Heart left ventricle (tissue), 16 donors: ENCODE measurements at regions not wholly inside any gene's neighbourhood (a gene's known extent, or its start where the extent isn't known, plus 50 kb on each side); places are given as distances from the start of the nearest gene placed in this dataset.

Source experiments
- ATAC-seq, 4 donors: fragments of 200-7000 bp; cut with Tn5 transposase; one replicate each; pipeline ENCODE4 v1.9.1; 2020 to 2022; ENCODE audit warnings: moderate library complexity in 4 of 4, mild to moderate bottlenecking in 3 of 4, moderate number of reproducible peaks in 1 of 4
- DNase-seq, 5 donors: peaks; one replicate each; pipeline ENCODE4 v3.0.0-alpha.2; 2020
- H3K27ac ChIP-seq, 12 donors: fragments of 200-600 bp; sonication (generic) in 4 of 12; one replicate each; pipeline versions ENCODE4 v1.5.0 to v1.8.0; 2016 to 2022; ENCODE audit warnings: mild to moderate bottlenecking in 2 of 12
- H3K27me3 ChIP-seq, 9 donors: fragments of 200-600 bp; sonication (generic) in 2 of 9; one replicate each; pipeline versions ENCODE4 v1.5.1 to v1.8.0; 2016 to 2022; ENCODE audit warnings: mild to moderate bottlenecking in 3 of 9
- H3K36me3 ChIP-seq, 9 donors: fragments of 200-600 bp; sonication (generic) in 2 of 9; one replicate each; pipeline versions ENCODE4 v1.5.0 to v1.8.0; 2018 to 2022; ENCODE audit warnings: mild to moderate bottlenecking in 2 of 9
- H3K4me1 ChIP-seq, 12 donors: fragments of 200-600 bp; sonication (generic) in 4 of 12; one replicate each; pipeline versions ENCODE4 v1.5.0 to v1.8.0; 2016 to 2022; ENCODE audit warnings: mild to moderate bottlenecking in 3 of 12
- H3K4me3 ChIP-seq, 12 donors: fragments of 200-600 bp; sonication (generic) in 4 of 12; one replicate each; pipeline versions ENCODE4 v1.5.0 to v1.8.0; 2017 to 2022; ENCODE audit warnings: mild to moderate bottlenecking in 9 of 12, moderate library complexity in 4 of 12
- H3K9me3 ChIP-seq, 12 donors: fragments of 200-600 bp; sonication (generic) in 4 of 12; one replicate each; pipeline versions ENCODE4 v1.5.0 to v1.8.0; 2016 to 2022; ENCODE audit warnings: mild to moderate bottlenecking in 1 of 12
- POLR2A ChIP-seq, 2 donors: fragments of 450-650 bp; IDR thresholded peaks; one replicate each; pipeline ENCODE4 v1.6.1; 2017; ENCODE audit warnings: antibody characterized with exemption in 2 of 2, mild to moderate bottlenecking in 2 of 2, moderate library complexity in 2 of 2
- WGBS, 4 donors: extraction: QIAGEN DNeasy Blood & Tissue Kit in 2 of 4; methylation state at CpG; one replicate each; pipeline versions ENCODE4 v1.1.5 to v1.1.7; 2013 to 2018; 5-methylcytosine and 5-hydroxymethylcytosine counted together
- intact Hi-C, 10 donors: fragments of 100-400 bp; cut with DNase I; formaldehyde crosslinking; loops; one replicate each; pipeline versions ENCODE4 v1.11.1 to v1.14.2; 2022
- TF ChIP-seq, protein P1 (sequence below), 12 donors: fragments of 200-600 bp; sonication (generic) in 4 of 12; IDR thresholded peaks; one replicate each; pipeline versions ENCODE4 v1.5.0 to v1.8.0; 2018 to 2022; ENCODE audit warnings: antibody characterized with exemption in 12 of 12, mild to moderate bottlenecking in 5 of 12
- donor health status: ischemic (EF 13 %, LVEDD 7.1; RV severe dilation, severe dysfunction).
- donor health status: healthy with polysubstance abuse.
- donor health status: DM: no; HTN: yes; CAD: no.
- donor health status: DM: no; HTN: no; CAD: no.
- donor health status: ischemic (EF 25% LVEDD 6.9; RV normal size, moderate dysfunction).
- donor health status: ischemic (EF 25% LVEDD 5.7; RV mildly dilated, moderate dysfunction).
- donor health status: healthy.
- donor health status: DM: yes; HTN: yes; CAD: no.
- donor health status: ischemic (EF 35%, LVEDD 5.7; RV mildly dilated, moderate dysfunction).
- donor health status: nonischemic (EF 11% LVEDD 7.7; RV severe dilation, severe dysfunction).
- donor health status: DM: yes; HTN: yes; CAD: no.
- donor health status: PGD.
- donor health status: ischemic (EF 29% LVEDD 5.4; RV normal size, mild dysfunction).
- donor health status: nonischemic (EF 23%, LVEDD 6.1; RV moderate dilation, normal function).

GRCh38 chr18:54503131-54503894, 87.7 kb upstream of the DYNAP start:
- no peaks in the 10 kb centered on the region for H3K4me1 ChIP-seq
- no peaks in the 10 kb centered on the region for H3K36me3 ChIP-seq
- no peak overlapping the region for H3K27ac ChIP-seq
- no peaks in the 10 kb centered on the region for H3K9me3 ChIP-seq
- no peak for ATAC-seq
- H3K4me3 ChIP-seq: no peak overlapping the region
- no peak for DNase-seq
- TF ChIP-seq, protein P1, sequence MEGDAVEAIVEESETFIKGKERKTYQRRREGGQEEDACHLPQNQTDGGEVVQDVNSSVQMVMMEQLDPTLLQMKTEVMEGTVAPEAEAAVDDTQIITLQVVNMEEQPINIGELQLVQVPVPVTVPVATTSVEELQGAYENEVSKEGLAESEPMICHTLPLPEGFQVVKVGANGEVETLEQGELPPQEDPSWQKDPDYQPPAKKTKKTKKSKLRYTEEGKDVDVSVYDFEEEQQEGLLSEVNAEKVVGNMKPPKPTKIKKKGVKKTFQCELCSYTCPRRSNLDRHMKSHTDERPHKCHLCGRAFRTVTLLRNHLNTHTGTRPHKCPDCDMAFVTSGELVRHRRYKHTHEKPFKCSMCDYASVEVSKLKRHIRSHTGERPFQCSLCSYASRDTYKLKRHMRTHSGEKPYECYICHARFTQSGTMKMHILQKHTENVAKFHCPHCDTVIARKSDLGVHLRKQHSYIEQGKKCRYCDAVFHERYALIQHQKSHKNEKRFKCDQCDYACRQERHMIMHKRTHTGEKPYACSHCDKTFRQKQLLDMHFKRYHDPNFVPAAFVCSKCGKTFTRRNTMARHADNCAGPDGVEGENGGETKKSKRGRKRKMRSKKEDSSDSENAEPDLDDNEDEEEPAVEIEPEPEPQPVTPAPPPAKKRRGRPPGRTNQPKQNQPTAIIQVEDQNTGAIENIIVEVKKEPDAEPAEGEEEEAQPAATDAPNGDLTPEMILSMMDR (IDR thresholded peaks at IDR 0.05): no peak
- TF ChIP-seq POLR2A (IDR thresholded peaks at IDR 0.05): no peak
- WGBS, 4 donors: 53 to 65% (median 61%) methylated on average over 4 of the region's 4 CpGs
- intact Hi-C loops: no loop called here
- no peaks in the 10 kb centered on the region for H3K27me3 ChIP-seq

GRCh38 chr18:54506516-54507261, 84.4 kb upstream of the DYNAP start:
- 82 to 93% (median 91%) methylated on average over 2 of the region's 2 CpGs for WGBS, 4 donors

GRCh38 chr18:54509793-54510192, 81.3 kb upstream of the DYNAP start:
- no peak for ATAC-seq
- intact Hi-C loops: no loop called here
- 48 to 65% (median 63%) methylated on average over 2 of the region's 2 CpGs for WGBS, 4 donors
- no peaks in the 10 kb centered on the region for H3K9me3 ChIP-seq
- peaks cover 0 to 5% (median 0%) of the 10 kb centered on the region in 9 donors for H3K27me3 ChIP-seq
- H3K27ac ChIP-seq: no peak overlapping the region
- DNase-seq: no peak
- TF ChIP-seq, protein P1 (IDR thresholded peaks at IDR 0.05): no peak
- TF ChIP-seq POLR2A (IDR thresholded peaks at IDR 0.05): no peak
- no peaks in the 10 kb centered on the region for H3K4me1 ChIP-seq
- H3K4me3 ChIP-seq: no peak overlapping the region
- H3K36me3 ChIP-seq: no peaks in the 10 kb centered on the region

More at GRCh38 chr18:54506516-54507261, 84.4 kb upstream of the DYNAP start:
- Histone ChIP-seq H3K27ac (no peak overlapping the region), H3K27me3 (peaks cover 0 to 5% (median 0%) of the 10 kb centered on the region in 9 donors), H3K36me3 (no peaks in the 10 kb centered on the region), H3K9me3 (no peaks in the 10 kb centered on the region), H3K4me1 (no peaks in the 10 kb centered on the region), H3K4me3 (no peak overlapping the region)
- ATAC-seq (no peak), DNase-seq (no peak)
- intact Hi-C loops: no loop called here
- TF ChIP-seq POLR2A (IDR thresholded peaks at IDR 0.05): no peak
- TF ChIP-seq, protein P1 (IDR thresholded peaks at IDR 0.05): no peak

DNA sequence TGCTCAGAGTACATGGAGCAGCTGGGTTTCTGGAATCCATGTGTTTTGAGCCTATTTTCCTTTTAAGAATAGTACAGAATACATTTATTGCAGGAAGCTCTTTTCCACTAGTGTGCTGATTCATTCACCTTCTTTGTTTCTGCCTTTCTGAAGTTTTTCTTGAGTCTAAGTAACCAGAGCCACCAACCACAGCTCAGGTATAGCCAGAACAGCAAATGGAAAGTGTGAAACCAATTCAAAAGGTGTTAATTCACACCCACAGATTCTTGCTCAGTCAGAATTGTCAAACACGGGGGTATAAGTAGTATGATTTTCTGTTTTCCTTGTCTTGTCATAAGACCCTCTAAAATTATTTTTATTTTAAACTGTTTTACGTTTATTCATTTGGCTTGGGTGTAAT, 75.9 kb upstream of the DYNAP start:
- intact Hi-C loops: no loop called here
- no peaks in the 10 kb centered on the region for H3K4me1 ChIP-seq
- H3K4me3 ChIP-seq: no peak overlapping the region
- H3K27me3 ChIP-seq: peaks cover 0 to 5% (median 0%) of the 10 kb centered on the region in 9 donors
- TF ChIP-seq POLR2A (IDR thresholded peaks at IDR 0.05): no peak
- WGBS, 4 donors: 44 to 59% (median 52%) methylated on average over 2 of the region's 2 CpGs
- DNase-seq (no peak), ATAC-seq (no peak)
- H3K36me3 ChIP-seq: no peaks in the 10 kb centered on the region
- no peaks in the 10 kb centered on the region for H3K9me3 ChIP-seq
- no peak overlapping the region for H3K27ac ChIP-seq
